Ovary (tissue), 3 donors: ENCODE measurements at regions not wholly inside any gene's neighbourhood (a gene's known extent, or its start where the extent isn't known, plus 50 kb on each side); places are given as distances from the start of the nearest gene placed in this dataset.

Experiments used
- CTCF ChIP-seq, 3 donors: fragments of 450-650 bp in 2 of 3; fragments of 200-600 bp in 1 of 3; IDR thresholded peaks; one replicate each; pipeline versions ENCODE4 v1.5.1 to v1.8.0; 2016 to 2022; ENCODE audit warnings: antibody characterized with exemption in 3 of 3, mild to moderate bottlenecking in 1 of 3
- POLR2A ChIP-seq: fragments of 450-650 bp; IDR thresholded peaks from one replicate; pipeline ENCODE4 v1.6.1; 2017; ENCODE audit warnings: antibody characterized with exemption, mild to moderate bottlenecking, moderate library complexity
- donor health status: DM: no; HTN: no; CAD: no.

- no peak for TF ChIP-seq CTCF (IDR thresholded peaks at IDR 0.05)
- TF ChIP-seq POLR2A: no peak
Measured at GRCh38 chr20:1844325-1845162, 50.7 kb upstream of the SIRPA start.
